HL-60 (cell line): ENCODE measurements at regions not wholly inside any gene's neighbourhood (a gene's known extent, or its start where the extent isn't known, plus 50 kb on each side); places are given as distances from the start of the nearest gene placed in this dataset.

ENCODE experiments used
- POLR2AphosphoS5 ChIP-seq: IDR thresholded peaks from 2 replicates; pipeline ENCODE4 v1.6.1; 2012; ENCODE audit warnings: low read depth
- SPI1 ChIP-seq: IDR thresholded peaks from 2 replicates; pipeline ENCODE4 v1.6.1; 2012; ENCODE audit warnings: low read depth, mild to moderate bottlenecking, borderline replicate concordance
- TF ChIP-seq, protein P1 (sequence below): IDR thresholded peaks from one replicate; pipeline ENCODE4 v1.5.1; 2011; ENCODE audit warnings: low read length, control low read depth, inconsistent platforms; ENCODE audit not compliant: insufficient read depth

DNA sequence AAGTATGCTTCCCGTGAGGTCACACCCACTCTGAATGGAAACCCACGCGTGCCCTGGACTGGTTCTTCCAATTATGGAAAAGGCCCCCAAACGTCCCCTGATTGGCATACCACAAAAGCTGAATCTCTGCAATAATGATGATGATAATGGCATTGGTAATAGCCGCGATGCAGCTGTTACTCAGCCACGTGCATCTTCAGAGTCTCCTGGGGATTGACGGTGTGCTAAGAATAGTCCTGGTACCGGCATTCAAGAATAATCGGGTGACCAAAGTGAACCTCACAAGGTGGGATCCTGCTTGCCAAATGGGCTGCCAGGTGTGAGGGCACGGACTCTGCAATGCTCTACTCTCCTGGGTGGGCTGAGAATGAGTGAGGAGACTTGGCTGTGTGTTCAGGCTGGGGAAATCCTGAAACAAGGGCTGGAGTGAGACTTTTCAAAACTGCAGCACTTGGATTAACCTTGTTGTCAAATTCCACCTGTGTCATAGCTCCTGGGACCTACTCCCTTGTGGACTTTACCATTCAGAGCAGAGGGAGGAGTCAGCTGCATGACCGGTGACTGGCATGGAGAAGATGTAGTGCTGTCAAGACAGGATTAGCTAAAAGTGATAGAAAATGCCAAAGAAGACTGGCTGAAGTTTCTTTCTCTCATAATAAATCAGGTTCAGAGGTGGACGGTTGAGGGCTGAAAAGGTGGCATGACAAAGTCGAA, 615.4 kb downstream of the MID1IP1 start:
- TF ChIP-seq, protein P1, sequence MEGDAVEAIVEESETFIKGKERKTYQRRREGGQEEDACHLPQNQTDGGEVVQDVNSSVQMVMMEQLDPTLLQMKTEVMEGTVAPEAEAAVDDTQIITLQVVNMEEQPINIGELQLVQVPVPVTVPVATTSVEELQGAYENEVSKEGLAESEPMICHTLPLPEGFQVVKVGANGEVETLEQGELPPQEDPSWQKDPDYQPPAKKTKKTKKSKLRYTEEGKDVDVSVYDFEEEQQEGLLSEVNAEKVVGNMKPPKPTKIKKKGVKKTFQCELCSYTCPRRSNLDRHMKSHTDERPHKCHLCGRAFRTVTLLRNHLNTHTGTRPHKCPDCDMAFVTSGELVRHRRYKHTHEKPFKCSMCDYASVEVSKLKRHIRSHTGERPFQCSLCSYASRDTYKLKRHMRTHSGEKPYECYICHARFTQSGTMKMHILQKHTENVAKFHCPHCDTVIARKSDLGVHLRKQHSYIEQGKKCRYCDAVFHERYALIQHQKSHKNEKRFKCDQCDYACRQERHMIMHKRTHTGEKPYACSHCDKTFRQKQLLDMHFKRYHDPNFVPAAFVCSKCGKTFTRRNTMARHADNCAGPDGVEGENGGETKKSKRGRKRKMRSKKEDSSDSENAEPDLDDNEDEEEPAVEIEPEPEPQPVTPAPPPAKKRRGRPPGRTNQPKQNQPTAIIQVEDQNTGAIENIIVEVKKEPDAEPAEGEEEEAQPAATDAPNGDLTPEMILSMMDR = no peak
- TF ChIP-seq POLR2AphosphoS5 (no peak), SPI1 (no peak)
